BJ (cell line): ENCODE measurements at regions not wholly inside any gene's neighbourhood (a gene's known extent, or its start where the extent isn't known, plus 50 kb on each side); places are given as distances from the start of the nearest gene placed in this dataset.
"Not testable (repeated sequence)": the region's sequence is repeated elsewhere in the genome, so short reads cannot be mapped to it uniquely, and the experiment has no call there.

Experiments
- CTCF ChIA-PET: fragments of 350-600 bp; formaldehyde crosslinking; extraction: SDS; loops from one replicate; lab custom pipeline; 2021; ENCODE audit warnings: antibody characterized with exemption, inconsistent platforms; lab: Yijun Ruan, JAX
- POLR2A ChIA-PET: fragments of 300-600 bp; sonication (Branson Sonifier 250); formaldehyde crosslinking; extraction: SDS; loops from one replicate; lab custom pipeline; 2021; ENCODE audit warnings: antibody characterized with exemption; lab: Charles Lee
- DNase-seq: peaks from one replicate; pipeline ENCODE4 v3.0.0-alpha.2; 2011; ENCODE audit warnings: low read depth
- H3K27me3 ChIP-seq: 2 replicates; pipeline ENCODE4 v1.6.0; 2011; ENCODE audit warnings: low read length; ENCODE audit not compliant: control insufficient read depth, insufficient read depth
- H3K36me3 ChIP-seq: 2 replicates; pipeline ENCODE4 v1.5.1; 2011; ENCODE audit warnings: low read length; ENCODE audit not compliant: control insufficient read depth, insufficient read depth
- H3K4me3 ChIP-seq: 2 replicates; pipeline ENCODE4 v1.5.1; 2011; ENCODE audit warnings: low read depth, mild to moderate bottlenecking, control low read depth, low read length
- CTCF ChIP-seq: IDR thresholded peaks from 2 replicates; pipeline ENCODE4 v1.5.1; 2011; ENCODE audit warnings: low read depth, mild to moderate bottlenecking, control low read depth, inconsistent platforms, low read length, moderate library complexity; ENCODE audit not compliant: insufficient read depth

DNA sequence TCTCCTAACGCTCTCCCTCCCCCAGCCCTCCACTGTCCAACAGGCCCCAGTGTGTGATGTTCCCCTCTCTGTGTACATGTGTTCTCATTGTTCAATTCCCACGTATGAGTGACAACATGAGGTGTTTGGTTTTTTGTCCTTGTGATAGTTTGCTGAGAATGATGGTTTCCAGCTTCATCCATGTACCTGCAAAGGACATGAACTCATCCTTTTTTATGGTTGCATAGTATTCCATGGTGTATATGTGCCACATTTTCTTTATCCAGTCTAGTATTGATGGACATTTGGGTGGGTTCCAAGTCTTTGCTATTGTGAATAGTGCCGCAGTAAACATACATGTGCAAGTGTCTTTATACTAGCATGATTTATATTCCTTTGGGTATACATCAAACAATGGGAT is 347.4 kb downstream of the MAGEE1 start:
- CTCF ChIA-PET, H3K27me3 ChIP-seq, H3K36me3 ChIP-seq, H3K4me3 ChIP-seq, DNase-seq, POLR2A ChIA-PET: not testable (repeated sequence)

- no peaks in the 10 kb centered on the region for H3K36me3 ChIP-seq
- no peak for DNase-seq
- no peaks in the 10 kb centered on the region for H3K27me3 ChIP-seq
- no peak overlapping the region for H3K4me3 ChIP-seq
- no peak for TF ChIP-seq CTCF
- CTCF ChIA-PET = no interaction called here
- POLR2A ChIA-PET = no interaction called here
Measured at GRCh38 chrX:76796311-76796710, 368.8 kb downstream of the MAGEE1 start.

DNA sequence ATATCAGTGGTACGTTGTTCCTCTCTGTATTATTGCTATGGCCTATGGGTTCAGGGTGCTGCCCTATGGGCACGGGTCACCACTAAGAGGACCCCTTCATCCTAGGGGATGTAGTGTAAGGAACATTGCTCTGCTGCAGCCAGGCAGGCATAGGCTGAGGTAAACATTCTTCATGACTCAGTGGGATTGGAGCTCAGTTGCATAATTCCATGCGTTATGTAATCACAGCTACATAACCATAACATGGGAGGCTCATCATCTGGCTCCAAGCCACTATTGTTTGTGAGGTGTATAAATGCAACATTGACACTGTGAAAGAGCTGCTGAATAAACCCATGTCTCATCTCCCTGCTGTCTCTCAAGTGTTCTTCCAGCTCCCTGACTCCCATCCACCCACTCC is 375.2 kb downstream of the MAGEE1 start:
- CTCF ChIA-PET = no interaction called here

GRCh38 chrX:76815754-76816153 is 388.2 kb downstream of the MAGEE1 start:
- H3K36me3 ChIP-seq = no peaks in the 10 kb centered on the region
- POLR2A ChIA-PET = no interaction called here
- DNase-seq = no peak
- no peaks in the 10 kb centered on the region for H3K27me3 ChIP-seq
- no peak for TF ChIP-seq CTCF
- CTCF ChIA-PET = no interaction called here
- no peak overlapping the region for H3K4me3 ChIP-seq

More for the DNA sequence above, 375.2 kb downstream of the MAGEE1 start:
- POLR2A ChIA-PET = no interaction called here
- DNase-seq = no peak
- H3K36me3 ChIP-seq = no peaks in the 10 kb centered on the region
- H3K27me3 ChIP-seq = no peaks in the 10 kb centered on the region
- H3K4me3 ChIP-seq = no peak overlapping the region
- no peak for TF ChIP-seq CTCF

DNA sequence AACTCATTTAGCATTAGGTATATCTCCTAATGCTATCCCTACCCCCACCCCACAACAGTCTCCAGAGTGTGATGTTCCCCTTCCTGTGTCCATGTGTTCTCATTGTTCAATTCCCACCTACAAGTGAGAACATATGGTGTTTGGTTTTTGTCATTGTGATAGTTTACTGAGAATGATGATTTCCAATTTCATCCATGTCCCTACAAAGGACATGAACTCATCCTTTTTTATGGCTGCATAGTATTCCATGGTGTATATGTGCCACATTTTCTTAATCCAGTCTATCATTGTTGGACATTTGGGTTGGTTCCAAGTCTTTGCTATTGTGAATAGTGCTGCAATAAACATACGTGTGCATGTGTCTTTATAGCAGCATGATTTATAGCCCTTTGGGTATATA is 389.8 kb downstream of the MAGEE1 start:
- CTCF ChIA-PET, H3K36me3 ChIP-seq, H3K4me3 ChIP-seq, DNase-seq, POLR2A ChIA-PET, H3K27me3 ChIP-seq: not testable (repeated sequence)

DNA sequence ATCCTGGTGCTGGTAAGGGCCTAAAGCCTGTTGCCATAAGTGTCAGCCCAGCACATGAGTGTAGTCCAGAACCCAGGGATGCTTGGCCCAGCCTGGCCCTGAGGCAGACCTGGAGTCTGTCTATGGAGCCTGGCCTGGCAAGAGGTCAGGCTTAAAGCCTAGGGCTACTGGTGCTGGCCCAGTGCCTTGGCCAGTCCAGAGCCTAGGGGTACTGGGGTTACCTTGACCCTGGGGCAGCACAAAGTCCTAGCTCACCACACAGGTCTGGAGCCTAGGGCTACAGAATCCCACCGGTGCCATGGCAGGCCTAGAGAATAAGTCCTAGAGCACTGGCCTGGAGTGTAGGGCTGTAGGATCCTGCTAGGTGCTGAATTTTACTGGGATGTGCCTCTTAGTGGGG is 393.8 kb downstream of the MAGEE1 start:
- Histone ChIP-seq H3K36me3 (no peaks in the 10 kb centered on the region), H3K27me3 (no peaks in the 10 kb centered on the region), H3K4me3 (no peak overlapping the region)
- ChIA-PET CTCF (no interaction called here), POLR2A (no interaction called here)
- no peak for TF ChIP-seq CTCF
- no peak for DNase-seq
